H54 (cell line): ENCODE measurements at regions not wholly inside any gene's neighbourhood (a gene's known extent, or its start where the extent isn't known, plus 50 kb on each side); places are given as distances from the start of the nearest gene placed in this dataset.

Source experiments
- DNase-seq: peaks from one replicate; pipeline ENCODE4 v3.0.0; 2011; ENCODE audit warnings: low spot score, mixed read lengths; ENCODE audit not compliant: insufficient read length
- FAIRE-seq: peaks from 3 replicates; lab custom pipeline; 2011; peaks lifted over from hg19 to GRCh38; lab: Jason Lieb, UNC
- POLR2A ChIP-seq: IDR thresholded peaks from 2 replicates; pipeline ENCODE4 v1.6.1; 2011; ENCODE audit warnings: low read depth, mild to moderate bottlenecking, low read length

DNA sequence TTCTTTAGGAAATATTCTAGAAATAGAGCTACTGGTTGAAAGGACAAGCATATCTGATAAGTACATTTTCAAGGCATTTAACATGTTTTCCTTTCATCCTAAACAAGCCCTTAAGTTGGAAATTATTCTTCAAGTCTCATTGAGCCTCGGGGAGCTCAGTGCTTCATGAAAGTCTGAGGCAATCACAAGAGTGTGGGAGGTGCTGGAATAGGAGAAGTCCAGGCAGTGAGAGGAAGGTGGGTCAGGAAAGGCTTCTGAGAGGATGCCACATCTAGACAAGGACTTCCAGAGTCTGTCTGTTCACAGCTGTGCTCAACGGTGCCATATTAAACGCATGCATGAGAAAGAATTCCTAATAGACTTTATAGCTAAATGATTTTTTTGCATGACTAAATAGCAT, 69.8 kb downstream of the CD83 start:
- FAIRE-seq = no peak
- no peak for TF ChIP-seq POLR2A
- no peak for DNase-seq

DNA sequence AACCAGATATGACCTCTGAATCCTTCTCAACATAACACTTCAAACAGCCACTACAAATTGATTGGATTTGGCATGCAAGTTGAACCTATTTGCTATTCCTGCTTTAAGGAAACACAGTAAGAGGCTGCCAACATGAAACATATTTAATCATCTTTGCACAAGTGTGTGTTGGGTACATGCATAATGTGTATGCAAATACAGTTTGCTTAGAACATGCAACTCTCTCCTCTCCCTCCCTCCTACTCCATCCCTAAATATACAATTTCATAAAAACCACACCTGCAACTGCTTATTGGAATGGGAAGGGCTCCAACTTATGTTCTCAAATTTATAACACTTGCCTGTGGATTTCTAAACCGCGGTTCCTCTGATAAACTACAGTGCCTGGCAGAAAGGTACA, 71.5 kb downstream of the CD83 start:
- no peak for TF ChIP-seq POLR2A
- FAIRE-seq (no peak), DNase-seq (no peak)

GRCh38 chr6:14190191-14190928, 72.8 kb downstream of the CD83 start:
- TF ChIP-seq POLR2A = no peak
- no peak for FAIRE-seq
- DNase-seq = no peak

GRCh38 chr6:14190929-14191224, 73.3 kb downstream of the CD83 start:
- TF ChIP-seq POLR2A = no peak
- no peak for FAIRE-seq
- no peak for DNase-seq

- DNase-seq (no peak), FAIRE-seq (no peak)
- no peak for TF ChIP-seq POLR2A
Observed at GRCh38 chr6:14191761-14192160, 74.2 kb downstream of the CD83 start.

GRCh38 chr6:14192216-14192788, 74.7 kb downstream of the CD83 start:
- DNase-seq (no peak), FAIRE-seq (no peak)
- no peak for TF ChIP-seq POLR2A

- no peak for TF ChIP-seq POLR2A
- no peak for FAIRE-seq
- DNase-seq = no peak
Observed at GRCh38 chr6:14193524-14193923, 76.0 kb downstream of the CD83 start.

- no peak for TF ChIP-seq POLR2A
- no peak for DNase-seq
- no peak for FAIRE-seq
Observed at GRCh38 chr6:14194483-14194882, 76.9 kb downstream of the CD83 start.

DNA sequence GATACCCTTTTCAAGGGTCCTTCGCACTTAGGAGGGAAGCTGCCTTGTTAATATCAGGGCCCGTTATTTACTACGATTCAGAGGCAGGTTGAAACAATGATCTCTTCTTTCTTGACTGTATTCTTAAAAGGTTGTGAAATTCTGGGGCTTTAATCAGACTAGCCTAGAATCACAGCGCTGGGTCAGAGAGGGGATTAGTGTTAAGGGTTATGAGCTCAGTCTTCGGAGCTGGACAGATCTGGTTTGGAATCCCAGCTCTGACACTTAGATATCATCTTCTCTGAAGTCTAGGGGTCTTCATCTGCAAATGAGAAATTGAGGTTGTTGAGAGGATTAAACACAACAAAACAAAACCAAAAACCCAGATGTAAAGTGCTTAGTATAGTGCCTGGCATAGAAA, 77.4 kb downstream of the CD83 start:
- TF ChIP-seq POLR2A = no peak
- no peak for DNase-seq
- no peak for FAIRE-seq

DNA sequence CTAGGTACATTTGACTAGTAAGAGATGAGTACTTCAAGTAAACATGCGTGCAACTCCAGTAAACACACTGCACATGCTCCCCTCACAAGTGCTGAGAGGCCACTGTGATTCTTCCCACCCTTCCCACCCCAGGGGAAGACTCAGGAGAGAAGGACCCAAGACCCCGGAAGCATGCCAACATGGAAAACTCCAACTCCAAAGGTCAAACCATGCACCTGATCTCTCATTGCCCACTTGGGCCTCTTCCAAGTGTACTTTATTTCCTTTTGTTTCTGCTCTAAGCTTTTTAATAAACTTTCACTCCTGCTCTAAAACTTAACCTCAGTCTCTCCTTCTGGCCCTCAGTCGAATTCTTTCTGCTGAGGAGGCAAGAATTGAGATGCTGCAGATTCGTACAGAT, 78.5 kb downstream of the CD83 start:
- TF ChIP-seq POLR2A = no peak
- FAIRE-seq = no peak
- DNase-seq = no peak

DNA sequence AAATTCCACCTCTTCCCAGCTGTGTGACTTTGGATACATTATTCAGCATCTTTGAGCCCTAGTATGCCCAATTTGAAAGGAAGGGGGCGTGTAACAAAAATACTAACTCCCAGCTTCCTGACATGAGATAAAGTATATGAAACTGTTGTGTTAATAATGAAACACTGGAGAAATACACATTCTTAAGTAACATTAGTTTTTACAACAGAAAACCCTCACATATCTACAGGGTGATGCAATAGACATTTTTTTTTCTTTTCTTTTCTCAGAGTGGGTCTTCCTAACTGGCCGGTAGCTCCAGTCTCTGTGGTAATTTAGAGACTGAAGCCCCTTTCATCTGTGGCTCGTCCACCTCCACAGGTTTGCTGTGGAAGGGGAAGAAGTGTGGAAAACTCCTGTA, 79.5 kb downstream of the CD83 start:
- DNase-seq = no peak
- no peak for TF ChIP-seq POLR2A
- no peak for FAIRE-seq

DNA sequence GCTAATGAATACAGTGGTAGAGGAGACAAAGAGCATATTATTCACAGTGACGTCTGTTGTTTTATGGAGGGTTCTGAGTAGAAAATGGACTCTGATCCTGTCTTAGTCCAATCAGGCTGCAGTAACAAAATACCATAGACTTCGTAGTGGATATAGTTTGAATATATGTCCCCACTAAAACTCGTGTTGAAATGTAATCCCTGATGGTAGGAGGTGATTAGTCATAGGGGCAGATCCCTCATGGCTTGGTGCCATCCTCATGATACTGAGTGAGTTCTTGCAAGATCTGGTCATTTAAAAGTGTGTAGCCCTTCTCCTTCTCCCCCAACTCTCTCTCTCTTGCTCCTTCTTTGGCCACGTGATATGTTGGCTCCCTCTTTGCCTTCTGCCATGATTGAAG, 82.5 kb downstream of the CD83 start:
- no peak for DNase-seq
- no peak for TF ChIP-seq POLR2A
- no peak for FAIRE-seq

DNA sequence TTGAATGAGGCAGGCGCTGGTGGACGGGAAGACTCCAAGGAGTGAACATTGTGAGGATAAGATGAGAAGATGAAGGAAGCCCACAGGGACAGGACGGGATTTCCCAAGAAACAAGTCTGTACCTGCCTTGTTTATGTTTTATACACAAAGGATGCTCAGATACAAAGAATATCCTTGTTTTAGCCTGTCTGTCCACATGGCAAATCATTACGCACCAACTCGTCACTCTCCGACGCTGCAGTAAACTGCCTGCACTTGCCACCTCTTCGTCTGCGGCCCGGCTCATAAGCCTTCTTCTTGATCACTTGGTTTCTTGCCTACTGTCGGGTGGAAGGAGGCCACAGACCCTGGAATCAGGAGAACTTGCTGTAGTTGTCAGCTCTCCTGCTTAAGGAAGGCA, 85.4 kb downstream of the CD83 start:
- DNase-seq (no peak), FAIRE-seq (no peak)
- no peak for TF ChIP-seq POLR2A

GRCh38 chr6:14206391-14206790, 88.8 kb downstream of the CD83 start:
- FAIRE-seq = no peak
- DNase-seq = no peak
- TF ChIP-seq POLR2A = no peak

DNA sequence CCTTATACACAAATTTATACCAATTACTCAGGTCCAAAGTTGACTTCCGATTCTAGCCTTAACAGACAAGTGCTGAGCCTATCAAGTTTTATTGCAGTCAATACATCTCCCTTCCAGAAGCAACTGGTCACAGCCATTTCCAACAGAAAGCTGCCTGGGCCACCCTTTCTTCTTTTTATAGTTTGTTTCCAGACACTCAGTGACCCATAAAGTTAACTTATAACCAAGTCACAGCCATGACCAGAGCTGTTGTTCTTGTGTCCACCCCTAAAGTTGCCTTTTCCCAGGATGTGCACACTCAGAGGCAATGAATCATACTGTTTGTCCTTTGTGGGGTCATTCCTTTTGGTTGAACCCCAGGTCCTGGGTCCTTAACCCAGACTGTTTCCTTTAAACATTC, 89.9 kb downstream of the CD83 start:
- FAIRE-seq = no peak

More for the DNA sequence above, 89.9 kb downstream of the CD83 start:
- no peak for DNase-seq
- no peak for TF ChIP-seq POLR2A
